Transverse colon (tissue), 4 donors: ENCODE measurements at regions not wholly inside any gene's neighbourhood (a gene's known extent, or its start where the extent isn't known, plus 50 kb on each side); places are given as distances from the start of the nearest gene placed in this dataset.

ENCODE experiments used
- DNase-seq: peaks from one replicate; pipeline ENCODE4 v3.0.0-alpha.2; 2019
- H3K27ac ChIP-seq, 4 donors: fragments of 200-600 bp; sonication (generic); 2 replicates each; pipeline ENCODE4 v1.5.1; 2016 to 2018; ENCODE audit warnings: inconsistent platforms in 4 of 4
- H3K27me3 ChIP-seq: fragments of 200-600 bp; sonication (generic); 2 replicates; pipeline ENCODE4 v1.5.1; 2017; ENCODE audit warnings: inconsistent platforms
- H3K36me3 ChIP-seq, 4 donors: fragments of 200-600 bp; sonication (generic); 2 replicates each; pipeline ENCODE4 v1.5.1; 2017 to 2019; ENCODE audit warnings: inconsistent platforms in 4 of 4
- H3K4me1 ChIP-seq, 4 donors: fragments of 200-600 bp; sonication (generic); 2 replicates each; pipeline ENCODE4 v1.5.1; 2017 to 2020; ENCODE audit warnings: inconsistent platforms in 4 of 4
- H3K4me3 ChIP-seq, 4 donors: fragments of 200-600 bp; sonication (generic); 1 replicate in 1 of 4; 2 replicates in 3 of 4; pipeline versions ENCODE4 v1.5.1 to v1.6.1; 2017 to 2019; ENCODE audit warnings: inconsistent platforms in 4 of 4
- H3K9me3 ChIP-seq, 2 donors: fragments of 200-600 bp; sonication (generic); 2 replicates each; pipeline ENCODE4 v1.5.1; 2017 to 2019; ENCODE audit warnings: inconsistent platforms in 2 of 2
- CTCF ChIP-seq, 5 experiments: fragments of 200-600 bp in 3 of 5; fragments of 450-650 bp in 2 of 5; sonication (generic) in 3 of 5; IDR thresholded peaks; 1 replicate in 2 of 5; 2 replicates in 3 of 5; pipeline ENCODE4 v1.5.1; 2016 to 2017; ENCODE audit warnings: antibody characterized with exemption in 5 of 5, inconsistent platforms in 3 of 5, mild to moderate bottlenecking in 2 of 5, moderate library complexity in 1 of 5
- EP300 ChIP-seq: sonication (generic); formaldehyde crosslinking; IDR thresholded peaks from one replicate; pipeline ENCODE4 v1.6.1; 2017; ENCODE audit warnings: antibody characterized with exemption, low read depth
- POLR2A ChIP-seq: fragments of 450-650 bp; IDR thresholded peaks from one replicate; pipeline ENCODE4 v1.6.1; 2016; ENCODE audit warnings: antibody characterized with exemption, mild to moderate bottlenecking, moderate library complexity
- POLR2AphosphoS5 ChIP-seq, 3 donors: sonication (generic); formaldehyde crosslinking; IDR thresholded peaks; one replicate each; pipeline ENCODE4 v1.6.1; 2016; ENCODE audit warnings: antibody characterized with exemption in 3 of 3
- WGBS, 2 donors: methylation state at CpG; one replicate each; pipeline ENCODE4 v1.1.5; 2018; ENCODE audit warnings: low coverage in 1 of 2; 5-methylcytosine and 5-hydroxymethylcytosine counted together
- in situ Hi-C, 4 donors: fragments of 200-750 bp; cut with MboI; loops; one replicate each; pipeline versions ENCODE4 v1.15.0 to v1.15.1; 2017; ENCODE audit warnings: low sequenced_read_pairs in 3 of 4, low pct_ligation_motif_present in 1 of 4, low pct_unique_long_range_greater_than_20kb in 1 of 4
- intact Hi-C: fragments of 100-400 bp; cut with DNase I; formaldehyde crosslinking; loops from one replicate; pipeline ENCODE4 v1.15.1; 2023; ENCODE audit warnings: low total_unique reads

GRCh38 chrX:121455890-121456289 is 408.5 kb downstream of the GLUD2 start:
- DNase-seq, result no peak
- H3K9me3 ChIP-seq, result no peaks in the 10 kb centered on the region
- in situ Hi-C loops, result no loop called here
- no peak overlapping the region for H3K4me3 ChIP-seq
- H3K36me3 ChIP-seq, result no peaks in the 10 kb centered on the region
- H3K4me1 ChIP-seq, result no peaks in the 10 kb centered on the region
- intact Hi-C loops, result no loop called here
- TF ChIP-seq POLR2A (no peak), EP300 (no peak), POLR2AphosphoS5 (IDR thresholded peaks at IDR 0.05) (no peak), CTCF (IDR thresholded peaks at IDR 0.05) (no peak)
- H3K27me3 ChIP-seq, result no peaks in the 10 kb centered on the region
- 63% methylated on average over 1 of the region's 1 CpG; no CpG with 5 or more reads in 1 of the 2 donors for WGBS, 2 donors
- H3K27ac ChIP-seq, result no peak overlapping the region

GRCh38 chrX:121456315-121456714 is 408.9 kb downstream of the GLUD2 start:
- no peaks in the 10 kb centered on the region for H3K36me3 ChIP-seq
- intact Hi-C loops, result no loop called here
- no peak for TF ChIP-seq CTCF (IDR thresholded peaks at IDR 0.05)
- TF ChIP-seq POLR2AphosphoS5 (IDR thresholded peaks at IDR 0.05), result no peak
- no peak for TF ChIP-seq EP300
- TF ChIP-seq POLR2A, result no peak

GRCh38 chrX:121457096-121457495 is 409.7 kb downstream of the GLUD2 start:
- intact Hi-C loops (no loop called here), in situ Hi-C loops (no loop called here)
- Histone ChIP-seq H3K9me3 (no peaks in the 10 kb centered on the region), H3K27ac (no peak overlapping the region), H3K36me3 (no peaks in the 10 kb centered on the region), H3K4me3 (no peak overlapping the region), H3K27me3 (no peaks in the 10 kb centered on the region), H3K4me1 (no peaks in the 10 kb centered on the region)
- no peak for DNase-seq
- no peak for TF ChIP-seq CTCF (IDR thresholded peaks at IDR 0.05)
- TF ChIP-seq POLR2AphosphoS5 (IDR thresholded peaks at IDR 0.05), result no peak
- no peak for TF ChIP-seq POLR2A
- no peak for TF ChIP-seq EP300
- 38% methylated on average over 1 of the region's 1 CpG; no CpG with 5 or more reads in 1 of the 2 donors for WGBS, 2 donors

More at GRCh38 chrX:121456315-121456714, 408.9 kb downstream of the GLUD2 start:
- Histone ChIP-seq H3K4me3 (no peak overlapping the region), H3K27me3 (no peaks in the 10 kb centered on the region), H3K27ac (no peak overlapping the region), H3K4me1 (no peaks in the 10 kb centered on the region), H3K9me3 (no peaks in the 10 kb centered on the region)
- in situ Hi-C loops, result no loop called here
- no peak for DNase-seq
- 44 to 55% methylated on average over 3 of the region's 3 CpGs for WGBS, 2 donors

- Histone ChIP-seq H3K4me1 (no peaks in the 10 kb centered on the region), H3K36me3 (no peaks in the 10 kb centered on the region), H3K27me3 (no peaks in the 10 kb centered on the region), H3K4me3 (no peak overlapping the region), H3K9me3 (no peaks in the 10 kb centered on the region), H3K27ac (no peak overlapping the region)
- TF ChIP-seq POLR2A, result no peak
- no peak for TF ChIP-seq EP300
- TF ChIP-seq CTCF (IDR thresholded peaks at IDR 0.05), result no peak
- intact Hi-C loops, result no loop called here
- DNase-seq, result no peak
- in situ Hi-C loops, result no loop called here
- 58% methylated on average over 4 of the region's 4 CpGs; no CpG with 5 or more reads in 1 of the 2 donors for WGBS, 2 donors
Observed at GRCh38 chrX:121479406-121479805, 432.0 kb downstream of the GLUD2 start.
